ENCODE measurements at regions not wholly inside any gene's neighbourhood (a gene's known extent, or its start where the extent isn't known, plus 50 kb on each side); places are given as distances from the start of the nearest gene placed in this dataset.

DNA sequence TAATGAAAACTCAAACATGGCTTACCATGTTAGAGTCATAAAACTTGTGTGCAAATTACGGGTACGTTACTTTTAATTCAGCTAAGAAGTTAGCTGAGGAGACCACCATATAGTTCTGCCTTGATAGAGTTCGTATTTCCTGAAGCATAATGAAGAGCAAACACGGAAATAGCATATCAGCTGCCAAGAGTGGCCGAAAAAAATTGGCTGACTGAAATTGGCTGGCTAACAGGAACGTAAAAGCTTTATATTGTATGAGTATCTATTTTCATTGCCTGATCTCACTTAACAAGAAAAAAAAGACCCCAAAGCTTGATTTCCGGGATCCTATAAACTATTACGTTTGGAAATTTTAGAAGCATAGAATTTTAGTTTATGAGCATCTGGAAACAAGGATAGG lies 1222.9 kb downstream of the ZPLD1 start:
- no peaks in the 10 kb centered on the region for H3K4me1 Mint-ChIP-seq
- CTCF ChIA-PET: no interaction called here
- no peak overlapping the region for H3K4me3 Mint-ChIP-seq
- peaks cover 3% of the 10 kb centered on the region for H3K9me3 Mint-ChIP-seq
- no peak overlapping the region for H3K27ac Mint-ChIP-seq
- no peaks in the 10 kb centered on the region for H3K36me3 Mint-ChIP-seq (ENCODE audit: low read depth)
- H3K27me3 Mint-ChIP-seq: no peaks in the 10 kb centered on the region
- DNase-seq: no peak
- POLR2A ChIA-PET: no interaction called here

DNA sequence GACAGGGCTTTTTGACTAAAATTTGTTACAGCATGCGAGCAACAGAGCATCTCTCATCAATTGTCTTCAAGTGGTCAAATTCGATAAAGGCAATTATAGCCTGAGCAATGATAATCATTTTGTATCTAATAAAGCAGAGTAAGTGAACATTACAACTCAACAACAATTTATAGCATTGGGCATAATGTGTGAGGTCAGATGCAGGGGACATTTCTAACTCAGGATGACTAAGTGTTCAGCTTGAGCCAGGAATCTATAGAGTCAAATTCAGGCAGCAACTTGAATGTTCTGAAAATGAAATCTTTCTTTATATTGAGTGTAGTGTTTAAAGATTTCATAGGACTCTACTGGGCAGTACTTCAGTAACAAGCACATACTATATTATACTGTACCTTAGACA lies 1226.0 kb downstream of the ZPLD1 start:
- peaks cover 3% of the 10 kb centered on the region for H3K9me3 Mint-ChIP-seq
- no peak overlapping the region for H3K27ac Mint-ChIP-seq
- ChIA-PET POLR2A (no interaction called here), CTCF (no interaction called here)
- DNase-seq: no peak
- H3K27me3 Mint-ChIP-seq: no peaks in the 10 kb centered on the region
- no peaks in the 10 kb centered on the region for H3K4me1 Mint-ChIP-seq
- no peaks in the 10 kb centered on the region for H3K36me3 Mint-ChIP-seq (ENCODE audit: low read depth)
- H3K4me3 Mint-ChIP-seq: no peak overlapping the region

GRCh38 chr3:103662591-103662990 lies 1227.8 kb downstream of the ZPLD1 start:
- Mint-ChIP-seq H3K4me1 (no peaks in the 10 kb centered on the region), H3K27ac (no peak overlapping the region), H3K4me3 (no peak overlapping the region), H3K9me3 (peaks cover 3% of the 10 kb centered on the region), H3K36me3 (ENCODE audit: low read depth) (no peaks in the 10 kb centered on the region), H3K27me3 (no peaks in the 10 kb centered on the region)
- ChIA-PET CTCF (no interaction called here), POLR2A (no interaction called here)
- no peak for DNase-seq

GRCh38 chr3:103672346-103672745 lies 1237.5 kb downstream of the ZPLD1 start:
- ChIA-PET CTCF (no interaction called here), POLR2A (no interaction called here)
- Mint-ChIP-seq H3K36me3 (ENCODE audit: low read depth) (no peaks in the 10 kb centered on the region), H3K4me3 (no peak overlapping the region), H3K27me3 (no peaks in the 10 kb centered on the region), H3K4me1 (no peaks in the 10 kb centered on the region), H3K9me3 (no peaks in the 10 kb centered on the region), H3K27ac (no peak overlapping the region)
- DNase-seq: no peak

GRCh38 chr3:103684904-103685303 lies 1250.1 kb downstream of the ZPLD1 start:
- Mint-ChIP-seq H3K27me3 (no peaks in the 10 kb centered on the region), H3K4me3 (no peak overlapping the region), H3K27ac (no peak overlapping the region), H3K4me1 (no peaks in the 10 kb centered on the region), H3K9me3 (peaks cover 2% of the 10 kb centered on the region), H3K36me3 (ENCODE audit: low read depth) (no peaks in the 10 kb centered on the region)
- ChIA-PET CTCF (no interaction called here), POLR2A (no interaction called here)
- no peak for DNase-seq

DNA sequence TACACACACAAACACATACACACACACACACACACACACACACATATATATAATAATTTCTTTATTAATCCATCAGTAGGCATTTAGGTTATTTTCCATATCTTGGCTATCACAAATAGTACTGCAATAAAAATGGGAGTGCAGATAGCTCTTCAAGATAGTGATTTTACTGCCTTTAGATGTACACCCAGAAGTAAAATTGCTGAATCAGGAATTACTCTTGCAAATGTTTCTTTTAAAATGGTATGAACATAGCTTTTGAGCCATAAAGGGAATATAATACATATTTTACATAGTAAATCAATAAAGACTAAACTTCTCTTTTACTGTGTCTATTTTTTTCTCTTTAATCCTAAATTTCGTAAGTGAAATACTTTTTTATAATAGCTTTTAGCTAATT lies 1251.1 kb downstream of the ZPLD1 start:
- Mint-ChIP-seq H3K9me3 (peaks cover 4% of the 10 kb centered on the region), H3K4me3 (no peak overlapping the region), H3K27me3 (no peaks in the 10 kb centered on the region), H3K27ac (no peak overlapping the region), H3K36me3 (ENCODE audit: low read depth) (no peaks in the 10 kb centered on the region), H3K4me1 (no peaks in the 10 kb centered on the region)
- DNase-seq: no peak
- POLR2A ChIA-PET: no interaction called here
- CTCF ChIA-PET: no interaction called here

DNA sequence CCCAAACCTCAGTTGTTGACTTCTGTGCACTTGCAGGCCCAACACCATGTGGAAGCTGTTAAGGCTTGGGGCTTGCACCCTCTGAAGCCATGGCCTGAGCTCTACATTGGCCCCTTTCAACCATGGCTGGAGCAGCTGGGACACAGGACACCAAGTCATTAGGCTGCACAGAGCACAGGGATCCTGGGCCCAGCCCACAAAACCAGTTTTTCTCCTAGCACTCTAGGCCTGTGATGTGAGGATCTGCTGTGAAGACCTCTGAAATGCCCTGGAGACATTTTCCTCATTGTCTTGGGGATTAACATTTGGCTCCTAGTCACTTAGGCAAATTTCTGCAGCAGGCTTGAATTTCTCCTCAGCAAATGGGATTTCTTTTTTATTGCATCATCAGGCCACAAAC lies 1255.7 kb downstream of the ZPLD1 start:
- H3K36me3 Mint-ChIP-seq (ENCODE audit: low read depth): no peaks in the 10 kb centered on the region
- POLR2A ChIA-PET: no interaction called here
- CTCF ChIA-PET: no interaction called here
- H3K9me3 Mint-ChIP-seq: peaks cover 11% of the 10 kb centered on the region
- no peak overlapping the region for H3K4me3 Mint-ChIP-seq
- H3K4me1 Mint-ChIP-seq: no peaks in the 10 kb centered on the region
- no peak for DNase-seq
- no peaks in the 10 kb centered on the region for H3K27me3 Mint-ChIP-seq
- no peak overlapping the region for H3K27ac Mint-ChIP-seq

GRCh38 chr3:103693831-103694230 lies 1259.0 kb downstream of the ZPLD1 start:
- H3K4me3 Mint-ChIP-seq: no peak overlapping the region
- DNase-seq: no peak
- ChIA-PET POLR2A (no interaction called here), CTCF (no interaction called here)
- H3K36me3 Mint-ChIP-seq (ENCODE audit: low read depth): no peaks in the 10 kb centered on the region
- no peaks in the 10 kb centered on the region for H3K27me3 Mint-ChIP-seq
- H3K27ac Mint-ChIP-seq: no peak overlapping the region
- no peaks in the 10 kb centered on the region for H3K4me1 Mint-ChIP-seq
- peaks cover 8% of the 10 kb centered on the region for H3K9me3 Mint-ChIP-seq

DNA sequence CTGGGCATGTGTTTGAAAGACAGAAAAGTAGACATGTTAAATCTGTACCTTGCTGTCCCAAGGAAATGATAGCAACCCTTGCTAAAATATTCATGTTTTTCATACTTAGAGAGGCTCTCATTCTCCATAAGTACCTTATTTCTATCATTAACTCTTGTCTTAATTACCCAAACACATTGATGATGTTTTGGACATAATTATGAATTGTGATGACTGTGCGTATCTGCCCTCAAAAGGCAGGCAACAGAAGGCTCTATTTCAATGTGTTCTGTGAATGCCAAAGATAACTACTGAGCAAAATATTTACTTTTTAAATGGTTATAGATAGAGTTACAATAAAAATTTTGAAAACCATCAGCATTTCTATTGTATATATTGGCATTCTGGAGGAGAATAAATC lies 1263.8 kb downstream of the ZPLD1 start:
- POLR2A ChIA-PET: no interaction called here
- no peaks in the 10 kb centered on the region for H3K9me3 Mint-ChIP-seq
- no peak for DNase-seq

GRCh38 chr3:103699228-103699627 lies 1264.4 kb downstream of the ZPLD1 start:
- Mint-ChIP-seq H3K36me3 (ENCODE audit: low read depth) (no peaks in the 10 kb centered on the region), H3K9me3 (no peaks in the 10 kb centered on the region), H3K4me3 (no peak overlapping the region), H3K27ac (no peak overlapping the region), H3K27me3 (no peaks in the 10 kb centered on the region), H3K4me1 (no peaks in the 10 kb centered on the region)
- DNase-seq: no peak
- ChIA-PET POLR2A (no interaction called here), CTCF (no interaction called here)

More for the DNA sequence above, 1263.8 kb downstream of the ZPLD1 start:
- H3K4me1 Mint-ChIP-seq: no peaks in the 10 kb centered on the region
- no peaks in the 10 kb centered on the region for H3K36me3 Mint-ChIP-seq (ENCODE audit: low read depth)
- CTCF ChIA-PET: no interaction called here
- no peaks in the 10 kb centered on the region for H3K27me3 Mint-ChIP-seq
- no peak overlapping the region for H3K4me3 Mint-ChIP-seq
- H3K27ac Mint-ChIP-seq: no peak overlapping the region

DNA sequence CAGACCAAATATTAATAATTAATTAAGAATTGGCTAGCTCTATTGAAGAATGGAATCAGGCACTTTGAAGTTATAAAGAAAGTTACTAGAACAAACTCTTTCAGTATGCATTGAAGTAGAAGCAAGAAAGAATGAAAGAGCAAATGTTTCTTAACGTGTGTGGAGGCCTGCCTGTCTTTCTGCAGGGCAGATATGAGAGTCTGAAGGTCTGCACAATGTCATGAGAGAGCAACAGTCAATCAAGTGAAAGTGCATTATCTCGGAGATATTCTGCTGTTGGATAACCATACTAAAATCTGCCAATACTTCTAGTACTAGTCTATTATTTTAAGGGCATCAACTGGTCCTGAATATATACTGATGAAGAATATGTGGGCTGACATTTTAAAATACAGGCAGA lies 1270.8 kb downstream of the ZPLD1 start:
- Mint-ChIP-seq H3K27ac (no peak overlapping the region), H3K4me3 (no peak overlapping the region), H3K9me3 (no peaks in the 10 kb centered on the region), H3K36me3 (ENCODE audit: low read depth) (no peaks in the 10 kb centered on the region), H3K27me3 (no peaks in the 10 kb centered on the region), H3K4me1 (no peaks in the 10 kb centered on the region)
- ChIA-PET POLR2A (no interaction called here), CTCF (no interaction called here)
- no peak for DNase-seq

DNA sequence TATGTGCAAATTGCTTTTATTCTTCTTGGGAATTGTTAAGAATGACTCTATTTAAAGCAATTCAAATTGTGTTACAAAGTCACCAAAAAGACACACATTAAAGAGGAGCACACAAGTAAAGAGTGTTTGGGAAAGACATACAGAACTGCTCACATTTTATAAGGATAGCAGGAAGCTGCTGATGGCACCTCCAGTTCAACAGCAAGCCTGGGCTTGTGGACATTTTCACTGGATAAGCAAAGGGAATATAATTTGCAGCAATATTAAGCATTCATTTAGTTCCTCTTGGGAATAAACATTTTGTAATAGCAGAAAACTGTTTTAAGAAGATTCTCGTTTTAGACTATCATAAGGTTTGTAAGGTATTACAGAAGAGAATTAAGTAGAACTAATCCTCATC lies 1271.9 kb downstream of the ZPLD1 start:
- POLR2A ChIA-PET: no interaction called here
- CTCF ChIA-PET: no interaction called here
- no peak overlapping the region for H3K27ac Mint-ChIP-seq

GRCh38 chr3:103711670-103712069 lies 1276.9 kb downstream of the ZPLD1 start:
- H3K27ac Mint-ChIP-seq: no peak overlapping the region
- CTCF ChIA-PET: no interaction called here

More for the DNA sequence above, 1271.9 kb downstream of the ZPLD1 start:
- Mint-ChIP-seq H3K4me3 (no peak overlapping the region), H3K4me1 (no peaks in the 10 kb centered on the region), H3K36me3 (ENCODE audit: low read depth) (no peaks in the 10 kb centered on the region), H3K9me3 (peaks cover 4% of the 10 kb centered on the region), H3K27me3 (no peaks in the 10 kb centered on the region)
- no peak for DNase-seq

DNA sequence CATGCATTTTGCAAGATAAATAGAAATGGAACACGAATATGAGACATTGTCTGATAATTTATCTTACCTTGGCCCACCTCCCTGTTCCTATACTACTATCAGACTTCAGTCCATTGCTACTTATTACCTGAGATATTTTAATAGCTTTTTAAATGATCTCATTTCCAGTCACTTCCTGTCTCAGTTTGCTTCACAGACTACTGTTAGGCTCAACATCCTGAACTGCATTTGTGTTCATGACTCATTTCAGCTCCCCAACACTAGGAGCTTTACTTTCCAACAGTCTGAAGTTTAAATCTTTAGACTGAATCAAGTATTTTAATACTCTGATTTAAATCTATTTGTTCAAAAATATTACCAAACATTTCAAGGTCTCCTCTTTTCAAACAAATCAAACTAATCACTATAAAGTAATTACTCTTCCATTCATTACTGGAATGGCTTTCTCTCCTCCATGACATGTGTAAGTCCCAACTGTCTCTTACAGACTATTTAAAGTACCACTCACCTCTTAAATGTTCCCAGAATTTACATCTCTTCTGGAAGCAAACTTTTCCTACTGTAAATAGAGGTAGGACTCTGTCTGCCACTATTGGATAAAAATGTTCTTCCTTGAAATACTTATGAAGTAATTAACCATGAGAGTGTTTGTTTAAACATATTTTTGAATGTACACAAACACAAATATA lies 1277.6 kb downstream of the ZPLD1 start:
- H3K9me3 Mint-ChIP-seq: peaks cover 6% of the 10 kb centered on the region
- POLR2A ChIA-PET: no interaction called here
- no peak overlapping the region for H3K4me3 Mint-ChIP-seq
- H3K27me3 Mint-ChIP-seq: no peaks in the 10 kb centered on the region
- DNase-seq: no peak
- H3K36me3 Mint-ChIP-seq (ENCODE audit: low read depth): no peaks in the 10 kb centered on the region
- no peak overlapping the region for H3K27ac Mint-ChIP-seq
- CTCF ChIA-PET: no interaction called here
- H3K4me1 Mint-ChIP-seq: no peaks in the 10 kb centered on the region

More at GRCh38 chr3:103711670-103712069, 1276.9 kb downstream of the ZPLD1 start:
- H3K27me3 Mint-ChIP-seq: no peaks in the 10 kb centered on the region
- H3K36me3 Mint-ChIP-seq (ENCODE audit: low read depth): no peaks in the 10 kb centered on the region
- H3K9me3 Mint-ChIP-seq: peaks cover 6% of the 10 kb centered on the region
- no peaks in the 10 kb centered on the region for H3K4me1 Mint-ChIP-seq
- POLR2A ChIA-PET: no interaction called here
- H3K4me3 Mint-ChIP-seq: no peak overlapping the region
- no peak for DNase-seq

All from activated CD4-positive, alpha-beta T cell treated with anti-CD3 and anti-CD28 coated beads, Interleukin-2, amount 10 ng/mL, durations not matched to agents 7 days and 5 days (primary cell).